ENCODE measurements at regions not wholly inside any gene's neighbourhood (a gene's known extent, or its start where the extent isn't known, plus 50 kb on each side); places are given as distances from the start of the nearest gene placed in this dataset.
"Not testable (repeated sequence)": the region's sequence is repeated elsewhere in the genome, so short reads cannot be mapped to it uniquely, and the experiment has no call there.

GRCh38 chr15:30845536-30845935, 58.2 kb upstream of the FAN1 start:
- DNase-seq: not testable (repeated sequence)

Measured in activated CD4-positive, CD25-positive, alpha-beta regulatory T cell (primary cell).